Karpas-422 (cell line): ENCODE measurements at regions not wholly inside any gene's neighbourhood (a gene's known extent, or its start where the extent isn't known, plus 50 kb on each side); places are given as distances from the start of the nearest gene placed in this dataset.

ENCODE experiments used
- DNase-seq: peaks from one replicate; pipeline ENCODE4 v3.0.0-alpha.2; 2015
- H2AFZ ChIP-seq: fragments of 200-600 bp; sonication (generic); 2 replicates; pipeline ENCODE4 v1.6.1; 2014; ENCODE audit warnings: antibody characterized with exemption, low read length, mixed read lengths
- H3K27ac ChIP-seq: fragments of 200-600 bp; sonication (generic); 2 replicates; pipeline ENCODE4 v1.5.1; 2014; ENCODE audit warnings: mild to moderate bottlenecking, low read length, moderate library complexity
- H3K27me3 ChIP-seq: fragments of 200-600 bp; sonication (generic); 2 replicates; pipeline ENCODE4 v1.6.1; 2014; ENCODE audit warnings: low read length, mixed read lengths
- H3K36me3 ChIP-seq: fragments of 200-600 bp; sonication (generic); 2 replicates; pipeline ENCODE4 v1.6.1; 2014; ENCODE audit warnings: low read length, mixed read lengths; ENCODE audit not compliant: insufficient read depth
- H3K4me1 ChIP-seq: fragments of 200-600 bp; sonication (generic); 2 replicates; pipeline ENCODE4 v1.6.1; 2014; ENCODE audit warnings: mild to moderate bottlenecking, low read length, mixed read lengths
- H3K4me2 ChIP-seq: fragments of 200-600 bp; sonication (generic); 2 replicates; pipeline ENCODE4 v1.6.1; 2014; ENCODE audit warnings: low read length, low read depth, mild to moderate bottlenecking; ENCODE audit not compliant: poor library complexity, severe bottlenecking
- H3K4me3 ChIP-seq: fragments of 200-600 bp; sonication (generic); 2 replicates; pipeline ENCODE4 v1.5.1; 2014; ENCODE audit warnings: mild to moderate bottlenecking, antibody characterized with exemption, low read length, mixed read lengths
- H3K79me2 ChIP-seq: fragments of 200-600 bp; sonication (generic); 2 replicates; pipeline ENCODE4 v1.6.1; 2014; ENCODE audit warnings: mild to moderate bottlenecking, low read length, mixed read lengths
- H3K9ac ChIP-seq: fragments of 200-600 bp; sonication (generic); 2 replicates; pipeline ENCODE4 v1.6.0; 2014; ENCODE audit warnings: low read length
- H3K9me2 ChIP-seq: fragments of 200-600 bp; sonication (generic), shearing (Covaris generic); replicated peaks from 2 replicates; pipeline ENCODE4 v1.6.0; 2014; ENCODE audit warnings: mild to moderate bottlenecking, low read length, moderate library complexity; ENCODE audit not compliant: insufficient read depth
- H3K9me3 ChIP-seq: fragments of 300-700, 200-600 bp; sonication (generic); 2 replicates; pipeline ENCODE4 v1.6.1; 2014; ENCODE audit warnings: low read length, mixed read lengths
- H4K20me1 ChIP-seq: fragments of 200-600 bp; sonication (generic); 2 replicates; pipeline ENCODE4 v1.6.1; 2014; ENCODE audit warnings: mild to moderate bottlenecking, antibody characterized with exemption, low read length, low read depth; ENCODE audit not compliant: insufficient read depth

DNA sequence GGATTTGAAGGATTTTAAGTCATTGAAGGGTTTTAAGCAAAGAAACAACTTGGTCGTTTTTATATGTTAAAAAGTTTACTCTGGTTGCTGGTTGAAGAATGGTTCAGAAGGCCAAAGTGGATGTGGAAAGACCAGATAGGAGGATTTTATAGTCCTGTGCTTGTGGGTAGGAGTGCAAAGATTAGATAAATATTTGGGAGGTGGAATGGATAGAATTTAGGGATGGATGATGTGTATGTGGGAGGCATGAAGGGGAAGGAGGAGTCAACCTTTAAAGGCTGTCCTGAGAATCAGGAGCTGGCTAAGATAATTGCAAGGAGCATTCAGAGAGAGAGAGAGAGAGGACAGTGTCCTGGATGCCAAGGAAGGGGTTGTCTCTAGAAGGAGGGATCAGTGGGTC is 190.1 kb upstream of the SPRED2 start:
- H3K4me2 ChIP-seq: no peak overlapping the region
- no peak overlapping the region for H3K9ac ChIP-seq
- H3K27ac ChIP-seq: no peak overlapping the region
- no peaks in the 10 kb centered on the region for H3K9me3 ChIP-seq
- H3K79me2 ChIP-seq: no peaks in the 10 kb centered on the region
- peaks cover 6% of the 10 kb centered on the region for H3K4me1 ChIP-seq
- no peak for DNase-seq
- H3K4me3 ChIP-seq: no peak overlapping the region
- no peaks in the 10 kb centered on the region for H4K20me1 ChIP-seq
- no peaks in the 10 kb centered on the region for H3K9me2 ChIP-seq
- no peaks in the 10 kb centered on the region for H3K36me3 ChIP-seq
- 0 out of 2 replicates have a peak, but pooled peaks cover 2% of the 10 kb centered on the region for H3K27me3 ChIP-seq
- H2AFZ ChIP-seq: no peak overlapping the region

DNA sequence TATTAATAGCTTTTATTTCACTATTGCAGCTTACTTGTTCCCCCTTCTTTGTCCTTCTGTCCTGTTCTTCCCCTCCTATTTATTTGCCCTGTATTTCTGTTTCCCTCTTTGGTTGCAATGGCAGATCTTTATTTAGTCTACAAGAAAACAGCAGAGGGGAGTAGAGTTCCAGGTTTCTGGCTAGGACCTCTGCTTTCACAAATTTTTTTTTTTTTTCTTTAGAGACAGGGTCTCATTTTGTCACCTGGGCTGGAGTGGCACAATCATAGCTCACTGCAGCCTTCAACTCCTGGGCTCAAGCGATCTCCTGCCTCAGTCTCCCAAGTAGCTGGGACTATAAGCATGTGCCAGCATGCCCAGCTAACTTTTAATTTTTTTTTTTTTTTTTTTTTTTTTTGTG is 188.1 kb upstream of the SPRED2 start:
- H3K4me3 ChIP-seq: no peak overlapping the region

DNA sequence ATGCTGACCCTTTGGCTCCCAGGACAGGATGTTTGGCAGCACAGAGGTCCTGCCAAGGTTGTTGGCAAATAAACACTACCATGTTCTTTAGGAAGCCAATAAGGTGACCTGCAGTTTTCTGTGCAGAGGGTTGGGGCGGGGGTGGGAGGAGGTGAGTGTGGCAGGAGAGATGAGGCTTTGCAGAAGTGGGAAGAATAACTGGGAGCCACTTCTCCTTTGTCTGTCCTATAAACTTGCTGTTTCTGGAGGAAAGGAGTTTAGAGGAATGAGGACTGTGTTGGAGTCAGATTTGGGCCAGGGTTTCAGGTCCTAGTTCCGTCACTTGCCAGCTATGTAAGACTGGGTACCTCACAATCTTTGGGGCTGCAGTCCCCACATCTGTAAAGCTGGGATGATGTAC is 187.6 kb upstream of the SPRED2 start:
- no peak overlapping the region for H2AFZ ChIP-seq
- H3K4me2 ChIP-seq: no peak overlapping the region
- peaks cover 6% of the 10 kb centered on the region for H3K4me1 ChIP-seq
- H3K9me2 ChIP-seq: no peaks in the 10 kb centered on the region
- peaks cover 5% of the 10 kb centered on the region; the same call in 1 of the 2 replicates for H3K27me3 ChIP-seq
- H3K9ac ChIP-seq: no peak overlapping the region
- H3K9me3 ChIP-seq: no peaks in the 10 kb centered on the region
- H3K79me2 ChIP-seq: no peaks in the 10 kb centered on the region
- H3K27ac ChIP-seq: no peak overlapping the region
- no peaks in the 10 kb centered on the region for H4K20me1 ChIP-seq
- H3K36me3 ChIP-seq: no peaks in the 10 kb centered on the region
- no peak overlapping the region for H3K4me3 ChIP-seq
- no peak for DNase-seq

More for the DNA sequence above, 188.1 kb upstream of the SPRED2 start:
- DNase-seq: no peak
- Histone ChIP-seq H4K20me1 (no peaks in the 10 kb centered on the region), H3K9ac (no peak overlapping the region), H3K36me3 (no peaks in the 10 kb centered on the region), H3K9me3 (no peaks in the 10 kb centered on the region), H3K27ac (no peak overlapping the region), H3K4me1 (peaks cover 6% of the 10 kb centered on the region), H3K27me3 (peaks cover 5% of the 10 kb centered on the region; the same call in 1 of the 2 replicates), H3K4me2 (no peak overlapping the region), H3K79me2 (no peaks in the 10 kb centered on the region), H2AFZ (no peak overlapping the region), H3K9me2 (no peaks in the 10 kb centered on the region)

DNA sequence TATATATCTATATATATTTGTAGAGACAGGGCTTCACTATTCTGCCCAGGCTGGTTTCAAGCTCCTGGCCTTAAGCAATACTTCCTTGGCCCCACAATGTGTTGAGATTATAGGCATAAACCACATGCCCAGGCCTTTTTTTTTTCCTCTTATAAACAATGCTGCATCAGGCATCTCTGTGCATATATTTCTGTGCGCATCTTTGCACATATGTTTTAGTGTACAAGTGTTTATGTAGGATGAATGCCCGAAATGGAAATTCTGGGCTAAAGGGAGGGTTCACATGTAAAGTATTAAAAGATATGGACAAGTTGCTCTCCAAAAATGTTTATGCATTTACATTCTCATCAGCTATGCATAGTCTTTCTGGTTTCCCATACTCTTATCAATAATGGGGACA is 183.2 kb upstream of the SPRED2 start:
- H3K36me3 ChIP-seq: no peaks in the 10 kb centered on the region
- peaks cover 3% of the 10 kb centered on the region; the same call in 1 of the 2 replicates for H3K27me3 ChIP-seq
- H3K9me2 ChIP-seq: no peaks in the 10 kb centered on the region
- H3K9me3 ChIP-seq: no peaks in the 10 kb centered on the region
- H3K79me2 ChIP-seq: no peaks in the 10 kb centered on the region
- no peak overlapping the region for H3K4me3 ChIP-seq
- H3K4me1 ChIP-seq: peaks cover 6% of the 10 kb centered on the region
- H2AFZ ChIP-seq: no peak overlapping the region
- DNase-seq: no peak
- no peak overlapping the region for H3K4me2 ChIP-seq
- no peak overlapping the region for H3K27ac ChIP-seq
- H4K20me1 ChIP-seq: no peaks in the 10 kb centered on the region
- no peak overlapping the region for H3K9ac ChIP-seq

DNA sequence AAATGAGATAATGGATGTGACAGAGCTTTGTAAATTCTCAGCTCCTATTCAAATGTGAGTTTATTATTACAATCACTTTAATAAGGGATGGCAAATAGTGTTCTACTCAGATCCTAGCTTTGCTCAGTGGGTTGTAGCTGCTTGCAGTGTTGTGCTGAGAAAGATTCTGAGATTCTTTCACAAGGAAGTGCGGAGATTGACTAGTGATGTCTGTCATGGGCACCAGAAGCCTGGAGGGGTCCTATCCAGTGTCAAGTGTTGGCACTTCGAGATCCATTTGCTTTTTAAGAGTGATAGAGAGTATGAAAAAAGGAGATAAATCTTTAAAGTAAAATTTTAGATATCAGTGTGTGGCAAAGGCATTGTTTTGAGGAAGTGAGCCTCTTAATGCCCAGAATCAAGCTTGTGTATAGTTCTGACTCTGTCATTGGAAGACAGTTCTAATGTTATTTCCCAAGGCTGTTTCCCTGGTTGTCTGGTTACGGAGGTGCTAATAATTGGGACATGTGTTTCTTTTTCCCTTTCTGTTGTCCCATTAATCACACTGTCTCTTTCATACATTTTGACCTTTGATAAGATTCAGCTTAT is 181.7 kb upstream of the SPRED2 start:
- DNase-seq: no peak
- Histone ChIP-seq H2AFZ (no peak overlapping the region), H4K20me1 (no peaks in the 10 kb centered on the region)

DNA sequence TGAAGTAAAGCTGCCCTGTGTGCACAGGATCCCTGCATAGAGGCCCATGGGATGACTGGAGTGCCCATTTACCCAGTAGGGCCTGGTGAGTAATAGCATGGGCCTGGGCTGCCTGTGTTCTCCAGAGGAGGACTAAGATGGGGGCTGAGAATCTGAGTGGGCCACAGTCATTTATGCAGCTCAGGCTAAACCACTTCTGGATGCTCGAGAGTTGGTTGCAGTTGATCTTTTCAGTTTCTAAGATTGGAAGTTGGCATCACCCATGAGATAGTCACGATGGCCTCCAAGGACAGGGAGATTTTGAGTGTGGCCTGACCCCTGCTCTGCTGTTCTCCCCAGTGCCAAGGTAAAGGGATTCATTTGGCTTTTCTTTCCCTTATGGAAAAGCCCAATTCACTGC is 179.1 kb upstream of the SPRED2 start:
- peaks cover 7% of the 10 kb centered on the region for H3K4me1 ChIP-seq
- no peaks in the 10 kb centered on the region for H3K36me3 ChIP-seq
- H2AFZ ChIP-seq: no peak overlapping the region
- H3K27me3 ChIP-seq: peaks cover 3% of the 10 kb centered on the region; the same call in 1 of the 2 replicates
- H3K4me3 ChIP-seq: no peak overlapping the region
- no peaks in the 10 kb centered on the region for H3K9me2 ChIP-seq
- no peak overlapping the region for H3K27ac ChIP-seq
- H4K20me1 ChIP-seq: no peaks in the 10 kb centered on the region
- no peak overlapping the region for H3K4me2 ChIP-seq
- H3K79me2 ChIP-seq: no peaks in the 10 kb centered on the region
- H3K9me3 ChIP-seq: no peaks in the 10 kb centered on the region
- DNase-seq: no peak
- no peak overlapping the region for H3K9ac ChIP-seq

More for the DNA sequence above, 181.7 kb upstream of the SPRED2 start:
- Histone ChIP-seq H3K9ac (no peak overlapping the region), H3K27ac (no peak overlapping the region), H3K4me3 (no peak overlapping the region), H3K36me3 (no peaks in the 10 kb centered on the region), H3K9me3 (no peaks in the 10 kb centered on the region), H3K27me3 (peaks cover 3% of the 10 kb centered on the region; the same call in 1 of the 2 replicates), H3K79me2 (no peaks in the 10 kb centered on the region), H3K4me2 (no peak overlapping the region), H3K4me1 (peaks cover 6% of the 10 kb centered on the region), H3K9me2 (no peaks in the 10 kb centered on the region)

DNA sequence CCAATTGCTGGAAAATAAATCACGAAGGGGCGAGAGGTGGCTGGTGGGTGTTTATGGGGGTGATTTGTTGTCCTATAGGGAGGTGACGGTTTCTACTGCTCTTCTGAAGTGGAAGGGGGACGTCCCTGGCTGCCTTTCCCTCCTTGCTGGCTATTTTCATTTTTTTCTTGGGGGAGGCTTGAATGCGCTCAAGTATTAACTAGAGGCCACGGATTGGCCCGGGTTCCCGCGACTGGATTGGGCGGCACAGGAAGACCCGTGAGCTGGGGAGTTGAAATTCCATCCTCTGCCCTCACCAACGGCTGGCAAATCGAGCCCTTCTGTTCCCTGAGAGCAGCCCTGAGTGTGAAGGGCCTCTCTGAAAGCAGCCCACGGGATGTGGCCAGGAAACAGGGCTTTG is 176.5 kb upstream of the SPRED2 start:
- Histone ChIP-seq H3K36me3 (no peaks in the 10 kb centered on the region), H3K9ac (no peak overlapping the region), H3K27me3 (no peaks in the 10 kb centered on the region), H2AFZ (no peak overlapping the region), H4K20me1 (no peaks in the 10 kb centered on the region), H3K27ac (no peak overlapping the region), H3K4me2 (no peak overlapping the region), H3K4me3 (no peak overlapping the region), H3K4me1 (peaks cover 23% of the 10 kb centered on the region), H3K9me2 (no peaks in the 10 kb centered on the region), H3K79me2 (no peaks in the 10 kb centered on the region), H3K9me3 (no peaks in the 10 kb centered on the region)
- DNase-seq: no peak

DNA sequence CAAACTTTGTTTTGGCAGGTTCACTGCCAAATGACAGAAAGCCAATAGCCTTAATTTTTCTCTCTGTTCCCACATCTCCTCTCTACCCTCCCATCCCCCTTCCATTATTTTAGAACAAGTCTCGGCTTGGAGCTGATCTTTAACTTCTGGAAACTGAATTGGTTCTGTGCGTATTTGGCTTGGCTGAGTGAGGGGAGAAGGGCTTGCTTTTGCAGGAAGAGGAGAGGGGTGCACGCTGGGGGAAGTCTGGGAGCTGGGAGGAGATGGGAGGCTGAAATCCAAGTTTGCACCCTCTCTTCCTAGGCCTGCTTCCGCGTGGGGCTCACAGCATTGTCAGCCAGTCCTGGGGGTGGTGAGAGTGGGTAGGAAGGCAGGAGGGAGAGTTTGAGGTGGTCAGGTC is 176.1 kb upstream of the SPRED2 start:
- H3K9me3 ChIP-seq: no peaks in the 10 kb centered on the region
- no peaks in the 10 kb centered on the region for H3K9me2 ChIP-seq
- H3K79me2 ChIP-seq: no peaks in the 10 kb centered on the region
- no peak overlapping the region for H2AFZ ChIP-seq
- no peak for DNase-seq
- H3K4me3 ChIP-seq: no peak overlapping the region
- no peak overlapping the region for H3K9ac ChIP-seq
- no peaks in the 10 kb centered on the region for H3K27me3 ChIP-seq
- H3K27ac ChIP-seq: no peak overlapping the region
- no peak overlapping the region for H3K4me2 ChIP-seq
- H3K36me3 ChIP-seq: no peaks in the 10 kb centered on the region
- peaks cover 23% of the 10 kb centered on the region for H3K4me1 ChIP-seq
- H4K20me1 ChIP-seq: no peaks in the 10 kb centered on the region
